ENCODE measurements at regions not wholly inside any gene's neighbourhood (a gene's known extent, or its start where the extent isn't known, plus 50 kb on each side); places are given as distances from the start of the nearest gene placed in this dataset.
A peak's percentile ranks its signal among the peaks of the same experiment; 100 is the strongest.

DNA sequence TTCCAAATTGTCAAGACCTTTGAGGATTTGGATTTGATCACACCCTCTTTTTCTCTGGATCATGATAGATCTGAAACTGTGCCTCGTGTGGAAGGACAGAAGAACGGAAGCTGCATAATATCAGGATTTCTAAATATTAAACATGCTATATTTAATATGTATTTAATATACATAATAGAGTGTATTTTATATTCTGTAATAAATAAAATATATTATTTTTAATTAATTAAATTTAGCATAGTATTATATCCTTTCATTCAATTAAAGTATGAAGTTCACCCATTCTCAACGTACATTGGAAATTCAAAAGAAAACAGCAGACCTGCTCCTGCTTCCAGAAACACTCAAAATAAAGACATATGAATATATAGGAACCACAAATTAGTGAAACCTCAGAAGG is 70.6 kb upstream of the GLIS3 start:
- TF ChIP-seq, protein P1, sequence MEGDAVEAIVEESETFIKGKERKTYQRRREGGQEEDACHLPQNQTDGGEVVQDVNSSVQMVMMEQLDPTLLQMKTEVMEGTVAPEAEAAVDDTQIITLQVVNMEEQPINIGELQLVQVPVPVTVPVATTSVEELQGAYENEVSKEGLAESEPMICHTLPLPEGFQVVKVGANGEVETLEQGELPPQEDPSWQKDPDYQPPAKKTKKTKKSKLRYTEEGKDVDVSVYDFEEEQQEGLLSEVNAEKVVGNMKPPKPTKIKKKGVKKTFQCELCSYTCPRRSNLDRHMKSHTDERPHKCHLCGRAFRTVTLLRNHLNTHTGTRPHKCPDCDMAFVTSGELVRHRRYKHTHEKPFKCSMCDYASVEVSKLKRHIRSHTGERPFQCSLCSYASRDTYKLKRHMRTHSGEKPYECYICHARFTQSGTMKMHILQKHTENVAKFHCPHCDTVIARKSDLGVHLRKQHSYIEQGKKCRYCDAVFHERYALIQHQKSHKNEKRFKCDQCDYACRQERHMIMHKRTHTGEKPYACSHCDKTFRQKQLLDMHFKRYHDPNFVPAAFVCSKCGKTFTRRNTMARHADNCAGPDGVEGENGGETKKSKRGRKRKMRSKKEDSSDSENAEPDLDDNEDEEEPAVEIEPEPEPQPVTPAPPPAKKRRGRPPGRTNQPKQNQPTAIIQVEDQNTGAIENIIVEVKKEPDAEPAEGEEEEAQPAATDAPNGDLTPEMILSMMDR (IDR thresholded peaks at IDR 0.05; ENCODE audit: extremely low read depth, missing control alignments), result no peak
- DNase-seq (ENCODE audit: low spot score), result no peak

DNA sequence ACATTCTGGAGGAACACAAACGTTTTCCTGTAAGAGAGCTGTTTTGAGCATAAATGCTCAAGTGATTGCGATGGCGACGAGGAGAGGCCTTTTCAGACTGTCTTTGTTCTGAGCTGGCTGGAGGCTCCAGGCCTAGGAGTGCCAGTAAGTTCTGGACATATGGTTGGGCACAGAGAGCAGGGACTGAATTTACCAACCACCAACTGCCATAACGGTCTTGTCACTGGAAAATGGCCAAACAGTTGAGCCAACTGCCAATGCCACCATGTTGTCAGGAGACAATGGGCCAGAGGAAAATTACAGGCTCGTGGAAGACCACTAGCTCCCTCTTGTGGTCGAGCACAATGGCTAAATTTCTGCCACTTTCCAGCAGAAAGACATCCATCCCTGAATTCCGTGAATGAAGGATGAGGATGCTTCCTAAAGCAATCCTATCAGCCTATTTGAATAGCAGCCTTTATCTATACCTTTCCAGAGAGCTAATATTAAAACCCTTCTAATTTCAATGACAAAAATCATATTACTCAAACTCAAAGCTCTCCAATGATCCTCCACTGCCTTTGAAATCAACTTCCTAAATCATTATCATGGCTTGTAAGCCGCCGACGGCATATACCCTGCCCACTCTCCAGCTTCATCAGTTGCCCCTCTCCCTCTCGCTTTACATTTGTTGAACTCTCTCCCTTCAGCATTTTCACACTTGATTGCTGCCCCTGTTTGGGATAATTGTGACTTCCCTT is 66.9 kb upstream of the GLIS3 start:
- TF ChIP-seq, protein P1 (IDR thresholded peaks at IDR 0.05; ENCODE audit: extremely low read depth, missing control alignments), result peak; percentile 54
- DNase-seq (ENCODE audit: low spot score), result peak; percentile 33

DNA sequence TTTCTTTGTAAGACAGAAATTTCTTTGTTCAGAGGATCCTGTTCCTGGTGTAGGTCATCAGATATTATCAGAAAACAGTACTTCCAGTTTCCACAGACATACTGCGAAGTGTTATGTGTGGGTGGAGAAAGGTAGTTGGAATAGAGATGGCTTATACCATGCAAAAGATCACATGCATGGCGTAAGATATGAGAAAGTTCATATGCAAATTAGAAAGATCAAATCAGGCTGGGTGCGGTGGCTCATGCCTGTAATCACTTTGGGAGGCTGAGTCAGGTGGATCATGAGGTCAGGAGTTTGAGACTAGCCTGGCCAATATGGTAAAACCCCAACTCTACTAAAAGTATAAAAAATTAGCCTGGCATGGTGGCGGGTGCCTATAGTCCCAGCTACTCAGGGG is 65.2 kb upstream of the GLIS3 start:
- TF ChIP-seq, protein P1 (IDR thresholded peaks at IDR 0.05; ENCODE audit: extremely low read depth, missing control alignments), result no peak
- no peak for DNase-seq (ENCODE audit: low spot score)

DNA sequence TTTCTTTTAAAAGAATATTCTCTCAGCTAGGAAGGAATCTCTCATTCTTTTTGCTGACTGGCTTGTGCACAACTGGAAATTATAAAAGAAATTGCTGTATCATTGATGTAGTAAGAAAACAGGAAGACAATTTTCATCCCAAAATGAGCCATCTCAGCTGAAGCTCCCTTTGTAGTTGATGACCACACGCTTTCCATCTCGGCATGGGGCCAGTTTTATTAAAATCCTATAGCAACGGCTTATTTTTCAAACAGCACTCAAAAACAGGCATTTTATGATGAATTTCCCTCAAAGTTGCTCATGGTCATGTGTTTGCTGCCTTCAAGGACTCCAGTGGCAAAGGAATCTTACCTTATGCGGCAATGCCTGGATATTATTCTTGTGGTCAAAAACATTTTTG is 62.4 kb upstream of the GLIS3 start:
- no peak for DNase-seq (ENCODE audit: low spot score)
- TF ChIP-seq, protein P1 (IDR thresholded peaks at IDR 0.05; ENCODE audit: extremely low read depth, missing control alignments), result no peak

DNA sequence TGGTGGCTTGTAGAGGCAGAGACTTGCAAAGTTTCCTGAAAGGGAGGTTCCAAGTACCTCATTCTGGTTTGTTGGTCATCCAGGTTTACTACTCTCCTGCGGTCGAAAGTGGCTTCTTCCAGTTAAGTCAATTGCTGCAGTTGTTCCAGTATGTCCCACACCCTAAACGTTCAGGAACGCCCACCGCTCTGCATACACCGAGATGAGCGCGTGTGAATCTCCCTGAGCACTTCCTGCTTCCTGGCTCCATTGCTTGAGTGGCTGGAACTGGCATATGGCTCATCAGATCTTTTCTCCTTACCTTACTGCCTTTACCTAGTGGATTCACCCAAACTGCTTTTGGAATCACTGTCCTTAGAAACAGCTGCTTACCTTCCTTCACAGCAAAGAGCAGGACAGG is 59.1 kb upstream of the GLIS3 start:
- DNase-seq (ENCODE audit: low spot score), result no peak

DNA sequence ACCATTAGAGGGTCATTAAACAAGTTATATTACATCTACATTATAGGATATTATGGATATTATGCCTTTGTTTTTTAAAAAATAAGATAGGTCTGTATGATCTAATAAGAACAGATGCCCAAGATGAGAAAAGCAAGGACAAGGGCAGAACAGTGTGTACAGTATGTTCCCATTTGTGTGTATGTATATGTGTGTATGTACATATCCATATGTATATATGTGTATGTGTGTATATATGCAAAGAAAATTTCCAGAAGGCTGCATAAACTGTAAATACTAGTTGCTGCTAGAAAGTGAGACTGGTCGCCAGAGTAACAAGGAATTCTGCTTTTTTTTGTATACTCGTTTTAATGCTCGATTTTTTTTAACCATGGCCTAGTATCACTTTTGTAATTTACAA is 58.1 kb upstream of the GLIS3 start:
- DNase-seq (ENCODE audit: low spot score), result no peak
- TF ChIP-seq, protein P1 (IDR thresholded peaks at IDR 0.05; ENCODE audit: extremely low read depth, missing control alignments), result no peak

More for the DNA sequence above, 59.1 kb upstream of the GLIS3 start:
- TF ChIP-seq, protein P1 (IDR thresholded peaks at IDR 0.05; ENCODE audit: extremely low read depth, missing control alignments), result no peak

DNA sequence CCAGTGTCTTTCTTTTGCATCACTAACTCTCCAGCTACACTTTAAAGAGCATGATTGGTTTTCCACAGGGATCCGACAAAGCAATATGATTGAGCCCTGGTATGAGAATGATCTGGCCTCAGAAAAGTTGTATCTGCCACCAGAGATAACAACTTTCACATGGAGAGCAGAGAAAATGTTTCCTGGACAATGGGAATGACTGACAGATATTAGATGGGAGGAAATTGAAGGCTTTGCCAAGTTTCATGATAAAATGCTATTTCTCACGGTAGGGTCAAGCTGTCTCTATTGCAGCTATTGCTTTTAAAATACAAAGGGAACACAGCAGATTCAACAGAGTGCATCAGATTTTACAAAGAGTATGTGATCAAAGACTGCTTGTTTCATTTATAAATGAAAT is 56.4 kb upstream of the GLIS3 start:
- DNase-seq (ENCODE audit: low spot score), result no peak
- TF ChIP-seq, protein P1 (IDR thresholded peaks at IDR 0.05; ENCODE audit: extremely low read depth, missing control alignments), result no peak

Measured in GM20000 (cell line).